ENCODE measurements at regions not wholly inside any gene's neighbourhood (a gene's known extent, or its start where the extent isn't known, plus 50 kb on each side); places are given as distances from the start of the nearest gene placed in this dataset.

DNA sequence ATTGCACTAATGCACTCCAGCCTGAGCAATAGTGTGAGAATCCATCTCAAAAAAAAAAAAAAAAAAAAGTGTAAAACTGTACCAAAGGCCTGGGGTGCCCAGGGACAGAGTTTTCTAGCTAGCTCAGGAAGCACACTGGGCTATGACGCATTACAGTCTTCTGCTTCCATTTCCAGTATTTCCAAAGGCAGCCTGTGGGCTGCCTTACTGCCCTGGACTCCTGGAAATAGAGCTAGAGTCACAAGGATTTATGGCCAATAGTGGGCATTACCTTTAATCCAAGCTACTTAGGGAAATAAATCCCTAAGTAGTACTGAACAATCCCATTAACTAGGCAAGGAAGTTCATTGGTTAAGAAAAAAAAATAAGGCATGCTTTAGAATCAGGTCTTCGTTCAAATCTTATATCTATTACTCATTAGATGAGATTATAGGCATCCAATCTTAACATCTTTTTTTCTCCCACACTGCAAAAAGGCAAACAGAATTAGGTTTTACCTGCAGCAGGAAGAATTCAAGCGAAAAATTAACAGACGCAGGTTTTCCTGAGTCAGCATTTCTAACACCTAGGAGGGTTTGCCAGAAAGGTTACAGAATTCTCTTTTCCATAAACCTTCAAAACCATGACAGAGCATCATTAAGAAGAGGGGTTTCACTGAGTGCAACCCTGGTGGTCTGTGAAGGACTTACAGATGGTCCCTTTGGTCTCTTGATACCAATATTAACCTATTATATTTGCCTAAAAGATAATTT lies 85.6 kb upstream of the CCDC112 start:
- Histone ChIP-seq H3K9ac (ENCODE audit: control insufficient read depth, insufficient read depth, low read length) (no peak overlapping the region), H3K4me3 (no peak overlapping the region), H2AFZ (ENCODE audit: control insufficient read depth, low read depth, low read length) (no peak overlapping the region), H3K9me3 (replicated peaks; ENCODE audit: control insufficient read depth, insufficient read depth, low read length) (no peaks in the 10 kb centered on the region), H3K27ac (ENCODE audit: control insufficient read depth, insufficient read depth) (no peak overlapping the region), H3K79me2 (ENCODE audit: control insufficient read depth, insufficient read depth, low read length) (no peaks in the 10 kb centered on the region), H4K20me1 (ENCODE audit: control insufficient read depth, insufficient read depth) (no peaks in the 10 kb centered on the region), H3K36me3 (ENCODE audit: control insufficient read depth in 2 of 2, insufficient read depth in 2 of 2, low read length in 1 of 2) (no peaks in the 10 kb centered on the region), H3K27me3 (replicated peaks in 1 of 2; ENCODE audit: control insufficient read depth in 2 of 2, insufficient read depth in 2 of 2, low read length in 1 of 2) (no peaks in the 10 kb centered on the region), H3K4me2 (ENCODE audit: control insufficient read depth, insufficient read depth) (no peak overlapping the region), H3K4me1 (ENCODE audit: control insufficient read depth, insufficient read depth, low read length) (peaks cover 13% of the 10 kb centered on the region)
- ChIA-PET SMC1A (ENCODE audit: uncharacterized antibody, unreplicated experiment) (interaction anchor here (1.1 to 11.0 kb wide), 5 partner anchors 10 to 160 kb away, joined by 3 to 94 read pairs (median 4); partner anchors contain the start of gene FEM1C), CTCF (interaction anchor here (0.5 to 2.3 kb wide), 3 partner anchors 65 to 195 kb away, joined by 3 to 5 read pairs (median 5); no protein-coding TSS in a partner anchor), POLR2A (interaction anchor here (0.6 kb wide), 1 partner anchor 70 kb away, joined by 3 read pairs; no protein-coding TSS in a partner anchor), RAD21 (ENCODE audit: unreplicated experiment) (interaction anchor here (0.9 to 1.4 kb wide), 3 partner anchors 112 to 163 kb away, joined by 3 to 5 read pairs (median 4); no protein-coding TSS in a partner anchor)
- FAIRE-seq (no peak), ATAC-seq (no peak), DNase-seq (ENCODE audit: low read depth, low spot score) (no peak)
- intact Hi-C loops (cut with micrococcal nuclease; ENCODE audit: unreplicated experiment) = no loop called here
- 96% methylated on average over 4 of the region's 4 CpGs for WGBS (ENCODE audit: insufficient coverage, insufficient replicate concordance, low lambda C conversion rate, missing lambda C conversion rate)
- no TSS peak for BruUV-seq (replicated peaks)
- in situ Hi-C loops (cut with MboI) = no loop called here
- TF ChIP-seq HDAC2 (IDR thresholded peaks at IDR 0.05) = no peak
- TF ChIP-seq RCOR1 (conservative IDR thresholded peaks at IDR 0.05; ENCODE audit: low read depth, low read length) = no peak
- TF ChIP-seq NR2C2 (IDR thresholded peaks at IDR 0.05; ENCODE audit: borderline replicate concordance, control insufficient read depth, insufficient read length, low read depth) = no peak
- TF ChIP-seq YBX1 (IDR thresholded peaks at IDR 0.05) = no peak
- no peak for TF ChIP-seq CTCF (IDR thresholded peaks at IDR 0.05 in 2 of 3, conservative IDR thresholded peaks at IDR 0.05 in 1 of 3; ENCODE audit: control insufficient read depth in 2 of 3, extremely low read depth in 1 of 3, insufficient read depth in 1 of 3, low read depth in 3 of 3, low read length in 3 of 3)
- TF ChIP-seq, protein P1, sequence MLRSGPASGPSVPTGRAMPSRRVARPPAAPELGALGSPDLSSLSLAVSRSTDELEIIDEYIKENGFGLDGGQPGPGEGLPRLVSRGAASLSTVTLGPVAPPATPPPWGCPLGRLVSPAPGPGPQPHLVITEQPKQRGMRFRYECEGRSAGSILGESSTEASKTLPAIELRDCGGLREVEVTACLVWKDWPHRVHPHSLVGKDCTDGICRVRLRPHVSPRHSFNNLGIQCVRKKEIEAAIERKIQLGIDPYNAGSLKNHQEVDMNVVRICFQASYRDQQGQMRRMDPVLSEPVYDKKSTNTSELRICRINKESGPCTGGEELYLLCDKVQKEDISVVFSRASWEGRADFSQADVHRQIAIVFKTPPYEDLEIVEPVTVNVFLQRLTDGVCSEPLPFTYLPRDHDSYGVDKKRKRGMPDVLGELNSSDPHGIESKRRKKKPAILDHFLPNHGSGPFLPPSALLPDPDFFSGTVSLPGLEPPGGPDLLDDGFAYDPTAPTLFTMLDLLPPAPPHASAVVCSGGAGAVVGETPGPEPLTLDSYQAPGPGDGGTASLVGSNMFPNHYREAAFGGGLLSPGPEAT (IDR thresholded peaks at IDR 0.05; ENCODE audit: low read depth) = no peak
- no peak for TF ChIP-seq CHD4 (IDR thresholded peaks at IDR 0.05)
- no peak for TF ChIP-seq ASH2L (IDR thresholded peaks at IDR 0.05; ENCODE audit: borderline replicate concordance, low read depth)
- TF ChIP-seq ZNF24 (IDR thresholded peaks at IDR 0.05) = no peak
- TF ChIP-seq, protein P2, sequence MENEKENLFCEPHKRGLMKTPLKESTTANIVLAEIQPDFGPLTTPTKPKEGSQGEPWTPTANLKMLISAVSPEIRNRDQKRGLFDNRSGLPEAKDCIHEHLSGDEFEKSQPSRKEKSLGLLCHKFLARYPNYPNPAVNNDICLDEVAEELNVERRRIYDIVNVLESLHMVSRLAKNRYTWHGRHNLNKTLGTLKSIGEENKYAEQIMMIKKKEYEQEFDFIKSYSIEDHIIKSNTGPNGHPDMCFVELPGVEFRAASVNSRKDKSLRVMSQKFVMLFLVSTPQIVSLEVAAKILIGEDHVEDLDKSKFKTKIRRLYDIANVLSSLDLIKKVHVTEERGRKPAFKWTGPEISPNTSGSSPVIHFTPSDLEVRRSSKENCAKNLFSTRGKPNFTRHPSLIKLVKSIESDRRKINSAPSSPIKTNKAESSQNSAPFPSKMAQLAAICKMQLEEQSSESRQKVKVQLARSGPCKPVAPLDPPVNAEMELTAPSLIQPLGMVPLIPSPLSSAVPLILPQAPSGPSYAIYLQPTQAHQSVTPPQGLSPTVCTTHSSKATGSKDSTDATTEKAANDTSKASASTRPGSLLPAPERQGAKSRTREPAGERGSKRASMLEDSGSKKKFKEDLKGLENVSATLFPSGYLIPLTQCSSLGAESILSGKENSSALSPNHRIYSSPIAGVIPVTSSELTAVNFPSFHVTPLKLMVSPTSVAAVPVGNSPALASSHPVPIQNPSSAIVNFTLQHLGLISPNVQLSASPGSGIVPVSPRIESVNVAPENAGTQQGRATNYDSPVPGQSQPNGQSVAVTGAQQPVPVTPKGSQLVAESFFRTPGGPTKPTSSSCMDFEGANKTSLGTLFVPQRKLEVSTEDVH (IDR thresholded peaks at IDR 0.05; ENCODE audit: low read depth, partially characterized antibody) = no peak
- TF ChIP-seq SMARCA5 (IDR thresholded peaks at IDR 0.05) = no peak
- TF ChIP-seq ZNF687 (IDR thresholded peaks at IDR 0.05) = no peak
- no peak for TF ChIP-seq SUZ12 (IDR thresholded peaks at IDR 0.05; ENCODE audit: unreplicated experiment)

All from GM12878 (cell line).